Loucy (cell line): ENCODE measurements at regions not wholly inside any gene's neighbourhood (a gene's known extent, or its start where the extent isn't known, plus 50 kb on each side); places are given as distances from the start of the nearest gene placed in this dataset.

ENCODE experiments used
- H2AFZ ChIP-seq: fragments of 200-600 bp; sonication (generic); 2 replicates; pipeline ENCODE4 v1.6.0; 2016; ENCODE audit warnings: antibody characterized with exemption, mild to moderate bottlenecking, low read length, moderate library complexity
- H3F3A ChIP-seq: fragments of 200-600 bp; 2 replicates; pipeline ENCODE4 v1.6.0; 2016; ENCODE audit warnings: antibody characterized with exemption, low read depth, mild to moderate bottlenecking
- H3K27me3 ChIP-seq: fragments of 200-600 bp; sonication (generic); 2 replicates; pipeline ENCODE4 v1.6.1; 2014; ENCODE audit warnings: low read length, mild to moderate bottlenecking; ENCODE audit not compliant: insufficient read depth, poor library complexity, severe bottlenecking
- H3K36me3 ChIP-seq: fragments of 200-600 bp; sonication (generic); 2 replicates; pipeline ENCODE4 v1.6.1; 2016; ENCODE audit warnings: low read length; ENCODE audit not compliant: insufficient read depth
- H3K4me1 ChIP-seq: fragments of 200-600 bp; sonication (generic); 2 replicates; pipeline ENCODE4 v1.5.1; 2014; ENCODE audit warnings: low read length, mild to moderate bottlenecking; ENCODE audit not compliant: insufficient read depth, poor library complexity, severe bottlenecking
- H3K4me2 ChIP-seq: fragments of 200-600 bp; sonication (generic); 2 replicates; pipeline ENCODE4 v1.6.0; 2014; ENCODE audit warnings: antibody characterized with exemption, low read length, low read depth, mild to moderate bottlenecking; ENCODE audit not compliant: poor library complexity, severe bottlenecking
- H3K4me3 ChIP-seq: fragments of 200-600 bp; sonication (generic); 2 replicates; pipeline ENCODE4 v1.5.1; 2014; ENCODE audit warnings: low read length, mild to moderate bottlenecking, mixed read lengths; ENCODE audit not compliant: poor library complexity, severe bottlenecking
- H3K79me2 ChIP-seq: fragments of 200-600 bp; sonication (generic); 2 replicates; pipeline ENCODE4 v1.6.1; 2014; ENCODE audit warnings: low read length; ENCODE audit not compliant: insufficient read depth
- H3K9ac ChIP-seq: fragments of 200-600 bp; sonication (generic); 2 replicates; pipeline ENCODE4 v1.6.0; 2014; ENCODE audit warnings: mild to moderate bottlenecking, low read depth, low read length, moderate library complexity; ENCODE audit not compliant: poor library complexity, severe bottlenecking
- H3K9me2 ChIP-seq: fragments of 200-600 bp; sonication (generic); replicated peaks from 2 replicates; pipeline ENCODE4 v1.6.1; 2016; ENCODE audit warnings: low read depth, low read length, mixed read lengths
- H3K9me3 ChIP-seq: fragments of 200-600 bp; sonication (generic); 2 replicates; pipeline ENCODE4 v1.6.1; 2014; ENCODE audit warnings: mild to moderate bottlenecking, antibody characterized with exemption, low read length, low read depth; ENCODE audit not compliant: insufficient read depth
- H4K20me1 ChIP-seq: fragments of 200-600 bp; sonication (generic); 2 replicates; pipeline ENCODE4 v1.6.0; 2014; ENCODE audit warnings: antibody characterized with exemption, low read length, mild to moderate bottlenecking; ENCODE audit not compliant: insufficient read depth, poor library complexity, severe bottlenecking
- EZH2phosphoT487 ChIP-seq: fragments of 200-600 bp; IDR thresholded peaks from 2 replicates; pipeline ENCODE4 v1.6.1; 2018; ENCODE audit warnings: antibody characterized with exemption, mild to moderate bottlenecking, moderate library complexity, borderline replicate concordance
- TF ChIP-seq, protein P1 (sequence below): fragments of 200-600 bp; sonication (generic); conservative IDR thresholded peaks from 2 replicates; pipeline ENCODE4 v1.5.1; 2014; ENCODE audit warnings: mild to moderate bottlenecking, antibody characterized with exemption, low read length

DNA sequence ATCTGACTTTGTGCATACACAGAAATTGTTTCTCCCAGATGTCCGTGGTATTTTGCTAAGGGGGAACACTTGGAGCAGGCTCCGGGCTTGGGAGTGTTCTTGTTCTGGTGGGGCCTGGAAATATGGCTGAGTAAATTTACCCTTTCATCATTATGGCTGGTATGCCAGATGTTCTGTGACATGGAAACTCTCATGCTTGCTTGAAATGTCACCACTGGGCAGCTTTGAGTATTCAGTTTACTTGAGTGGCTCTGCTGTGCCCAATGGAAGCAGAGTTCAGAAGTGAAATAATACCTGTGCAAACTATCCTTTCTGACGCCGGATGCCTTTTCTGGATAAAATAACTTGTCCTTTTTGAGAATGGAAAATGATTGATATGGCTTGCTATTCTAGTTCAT lies 283.6 kb upstream of the TPM1 start:
- no peaks in the 10 kb centered on the region for H3K9me2 ChIP-seq
- TF ChIP-seq, protein P1, sequence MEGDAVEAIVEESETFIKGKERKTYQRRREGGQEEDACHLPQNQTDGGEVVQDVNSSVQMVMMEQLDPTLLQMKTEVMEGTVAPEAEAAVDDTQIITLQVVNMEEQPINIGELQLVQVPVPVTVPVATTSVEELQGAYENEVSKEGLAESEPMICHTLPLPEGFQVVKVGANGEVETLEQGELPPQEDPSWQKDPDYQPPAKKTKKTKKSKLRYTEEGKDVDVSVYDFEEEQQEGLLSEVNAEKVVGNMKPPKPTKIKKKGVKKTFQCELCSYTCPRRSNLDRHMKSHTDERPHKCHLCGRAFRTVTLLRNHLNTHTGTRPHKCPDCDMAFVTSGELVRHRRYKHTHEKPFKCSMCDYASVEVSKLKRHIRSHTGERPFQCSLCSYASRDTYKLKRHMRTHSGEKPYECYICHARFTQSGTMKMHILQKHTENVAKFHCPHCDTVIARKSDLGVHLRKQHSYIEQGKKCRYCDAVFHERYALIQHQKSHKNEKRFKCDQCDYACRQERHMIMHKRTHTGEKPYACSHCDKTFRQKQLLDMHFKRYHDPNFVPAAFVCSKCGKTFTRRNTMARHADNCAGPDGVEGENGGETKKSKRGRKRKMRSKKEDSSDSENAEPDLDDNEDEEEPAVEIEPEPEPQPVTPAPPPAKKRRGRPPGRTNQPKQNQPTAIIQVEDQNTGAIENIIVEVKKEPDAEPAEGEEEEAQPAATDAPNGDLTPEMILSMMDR = no peak
- TF ChIP-seq EZH2phosphoT487 = no peak
- H3K27me3 ChIP-seq = no peaks in the 10 kb centered on the region
- no peaks in the 10 kb centered on the region for H3K4me1 ChIP-seq
- no peaks in the 10 kb centered on the region for H3K36me3 ChIP-seq
- no peaks in the 10 kb centered on the region for H4K20me1 ChIP-seq
- no peaks in the 10 kb centered on the region for H3K79me2 ChIP-seq
- H3F3A ChIP-seq = no peaks in the 10 kb centered on the region
- no peak overlapping the region for H3K4me3 ChIP-seq
- H3K9ac ChIP-seq = no peak overlapping the region
- H2AFZ ChIP-seq = no peak overlapping the region
- H3K9me3 ChIP-seq = no peaks in the 10 kb centered on the region
- no peak overlapping the region for H3K4me2 ChIP-seq

DNA sequence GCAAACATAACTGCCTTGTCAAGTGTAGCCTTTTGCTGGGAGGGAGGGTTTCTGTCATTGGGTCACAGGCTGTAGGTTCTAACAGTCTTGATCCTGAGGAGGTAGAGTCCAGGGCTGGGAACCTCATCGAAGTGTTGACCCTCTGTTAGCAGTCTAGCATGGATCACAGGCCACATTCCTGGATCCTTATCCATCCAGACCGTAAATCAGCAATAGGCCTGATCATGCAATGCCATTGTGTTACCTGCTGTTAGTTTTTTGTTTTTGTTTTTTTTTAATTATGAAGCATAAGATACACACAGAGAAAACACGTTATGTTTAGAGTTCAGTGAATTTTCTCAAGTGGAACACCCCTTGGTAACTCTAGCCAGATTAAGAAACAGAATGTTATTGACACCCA lies 282.0 kb upstream of the TPM1 start:
- H2AFZ ChIP-seq = no peak overlapping the region
- TF ChIP-seq, protein P1 = no peak
- no peak for TF ChIP-seq EZH2phosphoT487
- no peak overlapping the region for H3K4me3 ChIP-seq
- no peak overlapping the region for H3K9ac ChIP-seq
- H3K36me3 ChIP-seq = no peaks in the 10 kb centered on the region
- H3K27me3 ChIP-seq = no peaks in the 10 kb centered on the region
- H3F3A ChIP-seq = no peaks in the 10 kb centered on the region
- H3K9me2 ChIP-seq = no peaks in the 10 kb centered on the region
- H3K79me2 ChIP-seq = no peaks in the 10 kb centered on the region
- no peaks in the 10 kb centered on the region for H3K4me1 ChIP-seq
- no peaks in the 10 kb centered on the region for H4K20me1 ChIP-seq
- no peaks in the 10 kb centered on the region for H3K9me3 ChIP-seq
- H3K4me2 ChIP-seq = no peak overlapping the region

DNA sequence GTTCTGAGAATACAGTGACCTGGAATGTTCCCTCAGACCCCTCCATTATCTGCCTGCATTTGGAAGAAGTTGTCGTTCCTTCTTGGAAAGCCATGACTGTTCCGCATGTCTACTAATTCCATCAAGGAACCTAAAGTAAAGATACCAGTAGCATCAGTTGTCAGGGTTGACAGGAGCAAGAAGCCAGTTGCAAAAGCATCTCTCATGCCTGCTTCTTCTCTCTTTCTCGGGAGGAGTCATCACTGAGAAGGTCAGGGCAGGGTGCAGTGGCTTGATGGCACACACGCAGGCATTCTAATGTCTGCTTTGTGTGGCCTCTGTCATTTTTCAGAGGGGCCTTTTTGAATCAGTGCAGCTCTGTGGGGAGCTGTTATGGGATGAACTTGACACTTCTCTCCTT lies 276.6 kb upstream of the TPM1 start:
- Histone ChIP-seq H3K4me3 (no peak overlapping the region), H3K4me1 (no peaks in the 10 kb centered on the region), H3K9ac (no peak overlapping the region), H4K20me1 (no peaks in the 10 kb centered on the region), H3K9me2 (no peaks in the 10 kb centered on the region), H3F3A (no peaks in the 10 kb centered on the region), H2AFZ (no peak overlapping the region), H3K9me3 (no peaks in the 10 kb centered on the region), H3K79me2 (no peaks in the 10 kb centered on the region), H3K27me3 (no peaks in the 10 kb centered on the region), H3K36me3 (no peaks in the 10 kb centered on the region), H3K4me2 (no peak overlapping the region)
- TF ChIP-seq EZH2phosphoT487 = no peak
- TF ChIP-seq, protein P1 = no peak
